Naive thymus-derived CD4-positive, alpha-beta T cell (primary cell): ENCODE measurements at regions not wholly inside any gene's neighbourhood (a gene's known extent, or its start where the extent isn't known, plus 50 kb on each side); places are given as distances from the start of the nearest gene placed in this dataset.
"Not testable (repeated sequence)": the region's sequence is repeated elsewhere in the genome, so short reads cannot be mapped to it uniquely, and the experiment has no call there.

Experiments
- ATAC-seq: fragments of 150-1000 bp; cut with Tn5 transposase; 2 replicates; pipeline ENCODE4 v1.10.0; 2021; ENCODE audit warnings: mild to moderate bottlenecking, moderate library complexity
- CTCF ChIA-PET: fragments of 350-600 bp; sonication (Branson Sonifier 250); formaldehyde crosslinking; loops from one replicate; lab custom pipeline; 2021; ENCODE audit warnings: antibody characterized with exemption; lab: Charles Lee
- POLR2A ChIA-PET: fragments of 350-600 bp; sonication (Branson Sonifier 250); formaldehyde crosslinking; loops from one replicate; lab custom pipeline; 2021; ENCODE audit warnings: antibody characterized with exemption, inconsistent platforms; lab: Charles Lee
- DNase-seq, 9 donors: peaks; one replicate each; pipeline versions ENCODE4 v3.0.0 to v3.0.0-alpha.2; 2020 to 2022; ENCODE audit warnings: mixed read lengths in 1 of 9
- H3K27ac ChIP-seq: one replicate; pipeline ENCODE4 v1.7.0; 2013; ENCODE audit warnings: mild to moderate bottlenecking, low read depth, low read length, moderate library complexity
- H3K27me3 ChIP-seq, 2 donors: one replicate each; pipeline ENCODE4 v1.7.0; 2013; ENCODE audit warnings: low read length in 2 of 2, mild to moderate bottlenecking in 2 of 2, moderate library complexity in 2 of 2; ENCODE audit not compliant: control insufficient read depth in 2 of 2, insufficient read depth in 2 of 2
- H3K36me3 ChIP-seq, 3 experiments: 1 replicate in 2 of 3; 2 replicates in 1 of 3; pipeline ENCODE4 v1.7.0; 2013; ENCODE audit warnings: low read length in 3 of 3, mild to moderate bottlenecking in 3 of 3, moderate library complexity in 1 of 3; ENCODE audit not compliant: insufficient read depth in 3 of 3, control insufficient read depth in 2 of 3
- H3K4me1 ChIP-seq, 2 donors: one replicate each; pipeline ENCODE4 v1.7.0; 2013; ENCODE audit warnings: low read length in 2 of 2, mild to moderate bottlenecking in 2 of 2, moderate library complexity in 1 of 2; ENCODE audit not compliant: control insufficient read depth in 2 of 2, insufficient read depth in 2 of 2
- H3K4me3 ChIP-seq: 2 replicates; pipeline ENCODE4 v1.7.0; 2013; ENCODE audit warnings: mild to moderate bottlenecking, low read length
- H3K9me3 ChIP-seq, 3 experiments: 1 replicate in 2 of 3; 2 replicates in 1 of 3; pipeline ENCODE4 v1.7.0; 2013; ENCODE audit warnings: low read length in 3 of 3; ENCODE audit not compliant: control insufficient read depth in 2 of 3
- H3K27ac Mint-ChIP-seq, 9 donors: one replicate each; pipeline ENCODE4 v1.8.0; 2020 to 2022; ENCODE audit warnings: mixed read lengths in 9 of 9, mild to moderate bottlenecking in 8 of 9, moderate library complexity in 5 of 9, inconsistent platforms in 2 of 9
- H3K27me3 Mint-ChIP-seq, 5 donors: one replicate each; pipeline ENCODE4 v1.8.0; 2021 to 2022; ENCODE audit warnings: mixed read lengths in 5 of 5, mild to moderate bottlenecking in 1 of 5
- H3K36me3 Mint-ChIP-seq, 5 donors: one replicate each; pipeline ENCODE4 v1.8.0; 2020 to 2022; ENCODE audit warnings: mixed read lengths in 5 of 5, mild to moderate bottlenecking in 3 of 5, inconsistent platforms in 1 of 5
- H3K4me1 Mint-ChIP-seq, 7 donors: one replicate each; pipeline ENCODE4 v1.8.0; 2020 to 2022; ENCODE audit warnings: mixed read lengths in 7 of 7, mild to moderate bottlenecking in 3 of 7, inconsistent platforms in 1 of 7
- H3K4me3 Mint-ChIP-seq, 10 donors: one replicate each; pipeline ENCODE4 v1.8.0; 2020 to 2022; ENCODE audit warnings: mild to moderate bottlenecking in 10 of 10, mixed read lengths in 10 of 10, moderate library complexity in 6 of 10, inconsistent platforms in 2 of 10
- H3K9me3 Mint-ChIP-seq, 11 donors: one replicate each; pipeline ENCODE4 v1.8.0; 2020 to 2022; ENCODE audit warnings: mixed read lengths in 11 of 11, mild to moderate bottlenecking in 4 of 11, inconsistent platforms in 1 of 11, moderate library complexity in 1 of 11
- intact Hi-C, 2 donors: fragments of 100-400 bp; cut with micrococcal nuclease; formaldehyde crosslinking; loops; one replicate each; pipeline ENCODE4 v1.15.1; 2023

DNA sequence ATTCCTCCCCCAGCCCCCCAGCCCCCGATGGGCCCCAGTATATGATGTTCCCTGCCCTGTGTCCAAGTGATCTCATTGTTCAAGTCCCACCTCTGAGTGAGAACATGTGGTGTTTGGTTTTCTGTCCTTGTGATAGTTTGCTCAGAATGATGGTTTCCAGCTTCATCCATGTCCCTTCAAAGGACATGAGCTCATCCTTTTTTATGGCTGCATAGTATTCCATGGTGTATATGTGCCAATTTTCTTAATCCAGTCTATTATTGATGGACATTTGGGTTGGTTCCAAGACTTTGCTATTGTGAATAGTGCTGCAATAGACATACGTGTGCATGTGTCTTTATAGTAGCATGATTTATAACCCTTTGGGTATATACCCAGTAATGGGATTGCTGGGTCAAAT is 495.3 kb downstream of the OMA1 start:
- H3K9me3 Mint-ChIP-seq: peaks cover 0 to 14% (median 2%) of the 10 kb centered on the region in 11 donors
- H3K36me3 ChIP-seq, POLR2A ChIA-PET, H3K27me3 Mint-ChIP-seq, H3K9me3 ChIP-seq, H3K27me3 ChIP-seq, ATAC-seq, CTCF ChIA-PET, H3K27ac Mint-ChIP-seq, H3K4me3 ChIP-seq, DNase-seq, H3K27ac ChIP-seq, H3K36me3 Mint-ChIP-seq, H3K4me1 ChIP-seq, H3K4me3 Mint-ChIP-seq, intact Hi-C loops, H3K4me1 Mint-ChIP-seq: not testable (repeated sequence)

DNA sequence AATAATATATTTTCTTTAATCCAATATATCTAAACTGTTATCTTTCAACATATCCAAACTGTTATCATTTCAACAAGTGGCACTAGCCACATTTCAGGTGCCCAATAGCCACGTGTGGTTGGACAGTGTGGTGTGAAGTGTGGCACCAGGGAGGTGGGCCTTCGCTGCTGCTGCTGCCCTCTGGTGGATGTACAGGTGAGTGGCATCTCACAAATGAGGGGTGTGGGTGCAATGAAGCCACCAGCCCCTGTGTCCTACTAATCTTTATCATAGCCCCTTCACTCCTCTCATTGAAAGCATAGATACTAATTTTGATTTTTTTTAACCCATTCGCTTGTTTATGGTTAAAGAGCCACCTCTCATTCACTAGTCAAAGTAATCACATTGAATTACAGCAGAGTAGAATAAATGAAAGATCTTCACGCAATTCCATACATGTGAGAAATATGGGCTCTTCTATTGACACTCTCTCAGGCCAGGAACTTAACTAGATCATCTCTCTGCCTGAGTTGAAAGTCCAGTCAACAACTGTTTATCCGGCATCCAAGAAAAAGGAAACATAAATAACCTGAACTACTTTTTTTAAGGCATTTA is 499.2 kb downstream of the OMA1 start:
- no peak for ATAC-seq
- Mint-ChIP-seq H3K36me3 (no peaks in the 10 kb centered on the region), H3K27me3 (no peaks in the 10 kb centered on the region), H3K9me3 (peaks cover 0 to 7% (median 0%) of the 10 kb centered on the region in 11 donors), H3K4me1 (no peaks in the 10 kb centered on the region), H3K27ac (no peak overlapping the region), H3K4me3 (no peak overlapping the region)
- H3K4me1 ChIP-seq: no peaks in the 10 kb centered on the region
- H3K27me3 ChIP-seq: no peaks in the 10 kb centered on the region
- H3K36me3 ChIP-seq: no peaks in the 10 kb centered on the region
- H3K27ac ChIP-seq: no peak overlapping the region
- H3K9me3 ChIP-seq: no peaks in the 10 kb centered on the region
- POLR2A ChIA-PET: no interaction called here
- DNase-seq: peak in 3 of 9 donors; percentile 4 to 7 (median 6)
- H3K4me3 ChIP-seq: no peak overlapping the region
- intact Hi-C loops: loop anchor here in 1 of 2 donors (5.0 to 10.0 kb wide), 3 partner anchors 500 to 1917 kb away; partner anchors contain the start of gene OMA1
- CTCF ChIA-PET: no interaction called here

GRCh38 chr1:58045094-58045705 is 501.3 kb downstream of the OMA1 start:
- DNase-seq (no peak), ATAC-seq (no peak)
- H3K4me3 Mint-ChIP-seq: no peak overlapping the region
- Histone ChIP-seq H3K27ac (no peak overlapping the region), H3K36me3 (no peaks in the 10 kb centered on the region), H3K4me3 (no peak overlapping the region), H3K27me3 (no peaks in the 10 kb centered on the region), H3K9me3 (no peaks in the 10 kb centered on the region), H3K4me1 (no peaks in the 10 kb centered on the region)
- H3K9me3 Mint-ChIP-seq: peaks cover 0 to 7% (median 0%) of the 10 kb centered on the region in 11 donors
- intact Hi-C loops: loop anchor here in 1 of 2 donors (5.0 to 10.0 kb wide), 3 partner anchors 502 to 1920 kb away; partner anchors contain the start of gene OMA1
- POLR2A ChIA-PET: no interaction called here
- no peaks in the 10 kb centered on the region for H3K36me3 Mint-ChIP-seq
- no peaks in the 10 kb centered on the region for H3K4me1 Mint-ChIP-seq
- no peaks in the 10 kb centered on the region for H3K27me3 Mint-ChIP-seq
- CTCF ChIA-PET: no interaction called here
- H3K27ac Mint-ChIP-seq: no peak overlapping the region

DNA sequence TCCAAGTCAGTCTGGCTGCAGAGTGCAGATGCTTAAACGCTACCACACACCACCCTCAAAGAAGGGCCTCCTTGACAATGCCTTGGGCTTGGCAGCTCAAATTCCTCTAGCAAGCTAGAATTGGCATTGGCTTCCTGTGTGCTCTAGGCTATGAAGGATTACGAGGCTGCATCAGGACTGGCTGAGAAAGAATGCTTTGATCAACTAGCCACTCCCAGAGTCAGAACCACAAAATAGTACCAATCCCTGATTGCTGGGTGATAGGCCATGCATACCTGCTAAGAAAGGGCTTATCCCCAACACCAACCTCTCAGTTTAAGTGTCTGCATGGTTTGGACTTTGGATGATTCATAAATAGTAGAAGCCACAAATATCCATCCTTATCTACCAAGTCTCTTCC is 504.9 kb downstream of the OMA1 start:
- Mint-ChIP-seq H3K27me3 (peaks cover 0 to 20% (median 12%) of the 10 kb centered on the region in 5 donors), H3K27ac (no peak overlapping the region), H3K4me3 (no peak overlapping the region), H3K9me3 (no peaks in the 10 kb centered on the region), H3K36me3 (no peaks in the 10 kb centered on the region), H3K4me1 (no peaks in the 10 kb centered on the region)
- intact Hi-C loops: loop anchor here in 1 of 2 donors (10.0 kb wide), 1 partner anchor 1923 kb away; no protein-coding TSS in a partner anchor
- Histone ChIP-seq H3K9me3 (no peaks in the 10 kb centered on the region), H3K36me3 (no peaks in the 10 kb centered on the region), H3K27me3 (no peaks in the 10 kb centered on the region), H3K4me3 (no peak overlapping the region), H3K27ac (no peak overlapping the region), H3K4me1 (no peaks in the 10 kb centered on the region)
- no peak for DNase-seq
- ATAC-seq: no peak
- CTCF ChIA-PET: no interaction called here
- POLR2A ChIA-PET: no interaction called here

DNA sequence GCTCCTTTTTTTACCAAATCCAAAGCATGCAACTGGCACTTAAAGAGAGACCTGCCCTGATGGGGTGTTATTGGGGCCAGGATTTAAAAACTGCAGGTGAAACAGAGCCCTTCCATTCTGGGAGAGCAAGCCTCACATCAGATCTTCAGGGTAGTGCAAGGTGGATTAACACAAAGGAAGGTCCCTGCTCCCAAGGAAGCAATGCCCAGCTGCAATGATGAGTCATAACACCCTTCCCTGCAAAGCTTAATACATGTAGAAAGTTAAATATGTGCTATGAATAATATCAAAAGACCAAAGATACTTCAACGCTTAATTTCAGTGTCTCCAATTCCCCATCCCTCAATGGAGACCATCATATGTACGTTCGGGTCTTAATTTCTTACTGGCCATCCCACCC is 508.0 kb downstream of the OMA1 start:
- Histone ChIP-seq H3K27me3 (no peaks in the 10 kb centered on the region), H3K4me1 (no peaks in the 10 kb centered on the region), H3K27ac (no peak overlapping the region), H3K4me3 (no peak overlapping the region), H3K36me3 (no peaks in the 10 kb centered on the region), H3K9me3 (no peaks in the 10 kb centered on the region)
- ATAC-seq (no peak), DNase-seq (no peak)
- H3K27ac Mint-ChIP-seq: no peak overlapping the region
- no peaks in the 10 kb centered on the region for H3K4me1 Mint-ChIP-seq
- H3K36me3 Mint-ChIP-seq: no peaks in the 10 kb centered on the region
- POLR2A ChIA-PET: no interaction called here
- no peak overlapping the region for H3K4me3 Mint-ChIP-seq
- intact Hi-C loops: no loop called here
- CTCF ChIA-PET: no interaction called here
- H3K27me3 Mint-ChIP-seq: peaks cover 0 to 24% (median 22%) of the 10 kb centered on the region in 5 donors
- H3K9me3 Mint-ChIP-seq: no peaks in the 10 kb centered on the region

GRCh38 chr1:58035523-58035922 is 511.0 kb downstream of the OMA1 start:
- ChIA-PET POLR2A (no interaction called here), CTCF (no interaction called here)
- H3K36me3 Mint-ChIP-seq: no peaks in the 10 kb centered on the region
- H3K4me1 ChIP-seq: no peaks in the 10 kb centered on the region
- ATAC-seq (no peak), DNase-seq (no peak)
- no peaks in the 10 kb centered on the region for H3K36me3 ChIP-seq
- intact Hi-C loops: no loop called here
- no peak overlapping the region for H3K27ac ChIP-seq
- H3K27me3 Mint-ChIP-seq: peaks cover 12 to 39% (median 22%) of the 10 kb centered on the region in 5 donors
- no peaks in the 10 kb centered on the region for H3K9me3 Mint-ChIP-seq
- H3K4me3 Mint-ChIP-seq: no peak overlapping the region
- no peaks in the 10 kb centered on the region for H3K27me3 ChIP-seq
- no peak overlapping the region for H3K4me3 ChIP-seq
- no peak overlapping the region for H3K27ac Mint-ChIP-seq
- no peaks in the 10 kb centered on the region for H3K4me1 Mint-ChIP-seq
- no peaks in the 10 kb centered on the region for H3K9me3 ChIP-seq

DNA sequence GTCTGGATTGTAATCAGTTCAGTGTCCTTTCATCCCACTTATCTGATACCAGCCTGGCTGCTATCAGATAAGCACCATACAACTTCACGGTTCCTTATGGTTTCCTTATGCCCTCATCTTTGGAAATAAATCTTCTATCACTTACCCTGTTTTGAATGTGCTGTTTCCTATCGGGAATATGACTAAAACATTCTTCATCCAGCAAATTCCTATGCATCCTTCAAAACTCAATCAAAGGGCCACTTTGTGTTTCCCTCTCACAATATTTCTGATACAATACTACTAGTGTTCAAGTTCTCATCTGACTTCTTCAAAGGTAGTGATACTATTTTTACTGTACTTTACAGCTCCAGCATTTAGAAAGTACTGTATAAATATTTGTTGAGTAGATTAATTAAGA is 513.2 kb downstream of the OMA1 start:
- Mint-ChIP-seq H3K27me3 (peaks cover 12 to 34% (median 27%) of the 10 kb centered on the region in 5 donors), H3K27ac (no peak overlapping the region), H3K36me3 (no peaks in the 10 kb centered on the region), H3K9me3 (no peaks in the 10 kb centered on the region), H3K4me3 (no peak overlapping the region), H3K4me1 (no peaks in the 10 kb centered on the region)
- H3K36me3 ChIP-seq: no peaks in the 10 kb centered on the region
- H3K27me3 ChIP-seq: no peaks in the 10 kb centered on the region
- intact Hi-C loops: no loop called here
- H3K4me3 ChIP-seq: no peak overlapping the region
- ChIA-PET POLR2A (no interaction called here), CTCF (no interaction called here)
- DNase-seq: no peak
- ATAC-seq: no peak
- H3K27ac ChIP-seq: no peak overlapping the region
- H3K4me1 ChIP-seq: no peaks in the 10 kb centered on the region
- no peaks in the 10 kb centered on the region for H3K9me3 ChIP-seq
